HepG2 (cell line): ENCODE measurements at regions not wholly inside any gene's neighbourhood (a gene's known extent, or its start where the extent isn't known, plus 50 kb on each side); places are given as distances from the start of the nearest gene placed in this dataset.

Experiments used
- DBP ChIP-seq: sonication (generic); formaldehyde crosslinking; IDR thresholded peaks from 2 replicates; pipeline ENCODE4 v1.4.0; 2020; ENCODE audit warnings: missing genetic modification reagents; ENCODE audit errors: not compliant biosample characterization
- EHMT2 ChIP-seq: fragments of 200-600 bp; sonication (generic); IDR thresholded peaks from 2 replicates; pipeline ENCODE4 v1.7.0; 2017; ENCODE audit warnings: antibody characterized with exemption, low read depth, low read length, borderline replicate concordance
- GMEB1 ChIP-seq: sonication (generic); formaldehyde crosslinking; IDR thresholded peaks from 2 replicates; pipeline ENCODE4 v1.5.1; 2020; ENCODE audit warnings: missing genetic modification reagents, mild to moderate bottlenecking, borderline replicate concordance
- MIER2 ChIP-seq: IDR thresholded peaks from 2 replicates; pipeline ENCODE4 v1.6.1; 2016; ENCODE audit warnings: missing biosample characterization, missing genetic modification reagents
- PPARG ChIP-seq: conservative IDR thresholded peaks from 2 replicates; pipeline ENCODE4 v1.6.1; 2016; ENCODE audit warnings: missing biosample characterization, missing genetic modification reagents
- RORA ChIP-seq: sonication (generic); formaldehyde crosslinking; IDR thresholded peaks from 2 replicates; pipeline ENCODE4 v1.5.0; 2020; ENCODE audit warnings: mild to moderate bottlenecking, missing genetic modification reagents, moderate library complexity
- SMARCC2 ChIP-seq: fragments of 450-650 bp; IDR thresholded peaks from 2 replicates; pipeline ENCODE4 v1.6.1; 2017; ENCODE audit warnings: antibody characterized with exemption, mild to moderate bottlenecking
- WIZ ChIP-seq: sonication (generic); formaldehyde crosslinking; IDR thresholded peaks from 2 replicates; pipeline ENCODE4 v1.5.1; 2020; ENCODE audit warnings: mild to moderate bottlenecking, missing genetic modification reagents
- ZNF234 ChIP-seq: sonication (generic); formaldehyde crosslinking; conservative IDR thresholded peaks from 2 replicates; pipeline ENCODE4 v1.5.1; 2020; ENCODE audit warnings: mild to moderate bottlenecking, missing genetic modification reagents
- ZNF572 ChIP-seq: sonication (generic); formaldehyde crosslinking; IDR thresholded peaks from 2 replicates; pipeline ENCODE4 v1.5.1; 2020; ENCODE audit warnings: mild to moderate bottlenecking, missing genetic modification reagents
- ZNF619 ChIP-seq: sonication (generic); formaldehyde crosslinking; IDR thresholded peaks from 2 replicates; pipeline ENCODE4 v1.4.0; 2020; ENCODE audit warnings: mild to moderate bottlenecking, missing genetic modification reagents
- ZNF7 ChIP-seq: IDR thresholded peaks from 2 replicates; pipeline ENCODE4 v1.6.1; 2016; ENCODE audit warnings: missing biosample characterization, missing genetic modification reagents
- ZNF790 ChIP-seq: sonication (generic); formaldehyde crosslinking; IDR thresholded peaks from 2 replicates; pipeline ENCODE4 v1.8.0; 2022; ENCODE audit warnings: missing genetic modification reagents, mild to moderate bottlenecking, borderline replicate concordance
- ZSCAN9 ChIP-seq: IDR thresholded peaks from 2 replicates; pipeline ENCODE4 v1.6.1; 2016; ENCODE audit warnings: borderline replicate concordance
- TF ChIP-seq, protein P1 (sequence below), 2 experiments: sonication (generic) in 1 of 2; formaldehyde crosslinking in 1 of 2; IDR thresholded peaks; 2 replicates each; pipeline versions ENCODE4 v1.4.0 to v1.6.1; 2016 to 2020; ENCODE audit warnings: borderline replicate concordance in 1 of 2, low read depth in 1 of 2, mild to moderate bottlenecking in 1 of 2, missing genetic modification reagents in 1 of 2
- TF ChIP-seq, protein P2 (sequence below): IDR thresholded peaks from 2 replicates; pipeline ENCODE4 v1.6.1; 2016; ENCODE audit warnings: low read depth
- TF ChIP-seq, protein P3 (sequence below): sonication (generic); formaldehyde crosslinking; IDR thresholded peaks from 2 replicates; pipeline ENCODE4 v1.8.0; 2022; ENCODE audit warnings: missing genetic modification reagents, mild to moderate bottlenecking, inconsistent platforms, borderline replicate concordance

DNA sequence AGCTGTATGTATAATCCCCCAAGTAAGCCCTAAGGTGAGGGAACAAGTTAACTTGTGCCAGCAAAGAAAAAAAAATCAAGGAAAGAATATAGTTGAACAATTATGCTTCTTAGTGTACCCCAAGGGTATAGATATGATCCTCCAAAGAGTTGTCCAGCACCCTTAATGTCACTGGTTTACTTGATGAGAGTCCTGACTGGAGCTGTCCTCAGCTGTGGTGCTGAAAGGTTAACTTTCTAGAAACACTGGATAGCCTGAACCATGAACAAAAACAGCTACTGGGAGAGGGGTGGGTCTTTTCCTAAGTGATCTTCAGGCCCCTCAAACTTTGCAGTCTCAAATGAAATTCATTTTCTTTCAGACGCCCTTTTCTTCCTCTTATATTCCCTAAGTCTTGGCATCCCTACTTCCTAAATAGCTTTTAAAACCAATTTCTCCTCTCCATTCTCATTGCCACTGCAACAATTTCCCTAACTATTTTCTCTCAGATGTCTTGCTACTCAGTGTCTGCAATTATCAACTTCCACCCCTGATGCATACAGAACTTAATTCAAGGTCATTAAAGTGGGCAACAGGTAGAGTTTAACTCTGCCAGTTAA lies 83.5 kb upstream of the PROKR2 start (continued):
- TF ChIP-seq GMEB1 = no peak
- TF ChIP-seq ZNF572 (CRISPR knock-in tag) = no peak
- TF ChIP-seq, protein P1, sequence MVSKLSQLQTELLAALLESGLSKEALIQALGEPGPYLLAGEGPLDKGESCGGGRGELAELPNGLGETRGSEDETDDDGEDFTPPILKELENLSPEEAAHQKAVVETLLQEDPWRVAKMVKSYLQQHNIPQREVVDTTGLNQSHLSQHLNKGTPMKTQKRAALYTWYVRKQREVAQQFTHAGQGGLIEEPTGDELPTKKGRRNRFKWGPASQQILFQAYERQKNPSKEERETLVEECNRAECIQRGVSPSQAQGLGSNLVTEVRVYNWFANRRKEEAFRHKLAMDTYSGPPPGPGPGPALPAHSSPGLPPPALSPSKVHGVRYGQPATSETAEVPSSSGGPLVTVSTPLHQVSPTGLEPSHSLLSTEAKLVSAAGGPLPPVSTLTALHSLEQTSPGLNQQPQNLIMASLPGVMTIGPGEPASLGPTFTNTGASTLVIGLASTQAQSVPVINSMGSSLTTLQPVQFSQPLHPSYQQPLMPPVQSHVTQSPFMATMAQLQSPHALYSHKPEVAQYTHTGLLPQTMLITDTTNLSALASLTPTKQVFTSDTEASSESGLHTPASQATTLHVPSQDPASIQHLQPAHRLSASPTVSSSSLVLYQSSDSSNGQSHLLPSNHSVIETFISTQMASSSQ (IDR thresholded peaks at IDR 0.05; ENCODE audit: low read depth) = no peak
- TF ChIP-seq, protein P1 (CRISPR knock-in tag; IDR thresholded peaks at IDR 0.05; ENCODE audit: borderline replicate concordance) = no peak
- 0 out of 2 replicates have a peak, but pooled peaks have one; percentile 39 for TF ChIP-seq PPARG (CRISPR knock-in tag)
- TF ChIP-seq ZNF619 = no peak
- TF ChIP-seq DBP (CRISPR knock-in tag) = no peak
- no peak for TF ChIP-seq ZNF234 (CRISPR knock-in tag)
- peak; percentile 98 for TF ChIP-seq MIER2
- TF ChIP-seq, protein P2, sequence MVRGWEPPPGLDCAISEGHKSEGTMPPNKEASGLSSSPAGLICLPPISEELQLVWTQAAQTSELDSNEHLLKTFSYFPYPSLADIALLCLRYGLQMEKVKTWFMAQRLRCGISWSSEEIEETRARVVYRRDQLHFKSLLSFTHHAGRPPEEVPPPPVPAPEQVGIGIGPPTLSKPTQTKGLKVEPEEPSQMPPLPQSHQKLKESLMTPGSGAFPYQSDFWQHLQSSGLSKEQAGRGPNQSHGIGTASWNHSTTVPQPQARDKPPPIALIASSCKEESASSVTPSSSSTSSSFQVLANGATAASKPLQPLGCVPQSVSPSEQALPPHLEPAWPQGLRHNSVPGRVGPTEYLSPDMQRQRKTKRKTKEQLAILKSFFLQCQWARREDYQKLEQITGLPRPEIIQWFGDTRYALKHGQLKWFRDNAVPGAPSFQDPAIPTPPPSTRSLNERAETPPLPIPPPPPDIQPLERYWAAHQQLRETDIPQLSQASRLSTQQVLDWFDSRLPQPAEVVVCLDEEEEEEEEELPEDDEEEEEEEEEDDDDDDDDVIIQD = no peak
- TF ChIP-seq ZNF790 (CRISPR knock-in tag) = 0 out of 2 replicates have a peak, but pooled peaks have one; percentile 34
- peak; percentile 99 for TF ChIP-seq EHMT2
- no peak for TF ChIP-seq RORA (CRISPR knock-in tag)
- TF ChIP-seq ZNF7 (CRISPR knock-in tag) = 0 out of 2 replicates have a peak, but pooled peaks have one; percentile 24
- TF ChIP-seq, protein P3, sequence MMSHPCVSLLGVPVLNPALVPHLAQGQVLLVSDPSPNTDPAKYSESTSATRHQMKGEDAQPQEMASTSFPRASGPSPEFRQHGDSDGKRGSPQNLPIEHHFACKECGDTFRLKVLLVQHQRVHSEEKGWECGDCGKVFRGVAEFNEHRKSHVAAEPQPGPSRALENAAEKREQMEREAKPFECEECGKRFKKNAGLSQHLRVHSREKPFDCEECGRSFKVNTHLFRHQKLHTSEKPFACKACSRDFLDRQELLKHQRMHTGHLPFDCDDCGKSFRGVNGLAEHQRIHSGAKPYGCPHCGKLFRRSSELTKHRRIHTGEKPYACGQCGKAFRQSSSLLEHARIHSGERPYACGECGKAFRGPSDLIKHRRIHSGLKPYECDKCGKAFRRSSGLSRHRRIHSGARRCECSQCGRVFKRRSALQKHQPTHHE (CRISPR knock-in tag) = no peak
- peak; percentile 88; the same call in 1 of the 2 replicates for TF ChIP-seq WIZ (CRISPR knock-in tag)
- no peak for TF ChIP-seq SMARCC2
- TF ChIP-seq ZSCAN9 (CRISPR knock-in tag) = 0 out of 2 replicates have a peak, but pooled peaks have one; percentile 57
